NCI-H2171 (cell line): ENCODE measurements at regions not wholly inside any gene's neighbourhood (a gene's known extent, or its start where the extent isn't known, plus 50 kb on each side); places are given as distances from the start of the nearest gene placed in this dataset.
"Not testable (repeated sequence)": the region's sequence is repeated elsewhere in the genome, so short reads cannot be mapped to it uniquely, and the experiment has no call there.

Experiments used
- DNase-seq: peaks from one replicate; lab custom pipeline; 2025; lab: John Stamatoyannopoulos, UW

- DNase-seq: no peak
Observed at GRCh38 chr17:31677036-31677435, 182.0 kb downstream of the COPRS start.

- DNase-seq: not testable (repeated sequence)
Observed at GRCh38 chr17:31675392-31675791, 183.7 kb downstream of the COPRS start.

GRCh38 chr17:31674717-31675349 lies 184.2 kb downstream of the COPRS start:
- DNase-seq: no peak

- no peak for DNase-seq
Observed at GRCh38 chr17:31674305-31674704, 184.7 kb downstream of the COPRS start.

- DNase-seq: no peak
Observed at GRCh38 chr17:31673076-31673475, 186.0 kb downstream of the COPRS start.

GRCh38 chr17:31672161-31672819 lies 186.8 kb downstream of the COPRS start:
- DNase-seq: no peak

GRCh38 chr17:31663576-31663975 lies 195.5 kb downstream of the COPRS start:
- DNase-seq: no peak

GRCh38 chr17:31660684-31661083 lies 198.4 kb downstream of the COPRS start:
- no peak for DNase-seq

GRCh38 chr17:31657876-31658275 lies 201.2 kb downstream of the COPRS start:
- DNase-seq: no peak

GRCh38 chr17:31654936-31655335 lies 204.1 kb downstream of the COPRS start:
- no peak for DNase-seq

- DNase-seq: no peak
Observed at GRCh38 chr17:31653691-31654090, 205.4 kb downstream of the COPRS start.

- DNase-seq: no peak
Observed at GRCh38 chr17:31650756-31651520, 208.1 kb downstream of the COPRS start.

- DNase-seq: no peak
Observed at GRCh38 chr17:31649302-31649701, 209.7 kb downstream of the COPRS start.

- no peak for DNase-seq
Observed at GRCh38 chr17:31647661-31648060, 211.4 kb downstream of the COPRS start.

GRCh38 chr17:31646642-31647041 lies 212.4 kb downstream of the COPRS start:
- no peak for DNase-seq

- DNase-seq: no peak
Observed at GRCh38 chr17:31645351-31645750, 213.7 kb downstream of the COPRS start.

- no peak for DNase-seq
Observed at GRCh38 chr17:31631766-31632165, 227.3 kb downstream of the COPRS start.

- DNase-seq: not testable (repeated sequence)
Observed at GRCh38 chr17:31630866-31631265, 228.2 kb downstream of the COPRS start.

- peak; percentile 43 for DNase-seq
Observed at GRCh38 chr17:31629696-31630470, 229.2 kb downstream of the COPRS start.

- DNase-seq: no peak
Observed at GRCh38 chr17:31627960-31628359, 231.1 kb downstream of the COPRS start.

GRCh38 chr17:31623990-31624389 lies 232.5 kb downstream of the RAB11FIP4 start:
- DNase-seq: no peak

GRCh38 chr17:31622500-31622899 lies 231.0 kb downstream of the RAB11FIP4 start:
- DNase-seq: no peak
